NCI-H1092 treated with DMSO at 0.1 percent for 48 hours (cell line): ENCODE measurements at regions not wholly inside any gene's neighbourhood (a gene's known extent, or its start where the extent isn't known, plus 50 kb on each side); places are given as distances from the start of the nearest gene placed in this dataset.

ENCODE experiments used
- DNase-seq: peaks from one replicate; lab custom pipeline; 2025; lab: John Stamatoyannopoulos, UW

GRCh38 chr1:112219267-112219666, 176.7 kb upstream of the CTTNBP2NL start:
- no peak for DNase-seq

- DNase-seq, result no peak
These were observed 165.8 kb upstream of the CTTNBP2NL start for GRCh38 chr1:112230232-112230631.

- no peak for DNase-seq
These were observed 164.7 kb upstream of the CTTNBP2NL start for GRCh38 chr1:112231331-112231730.

GRCh38 chr1:112232848-112233247, 163.2 kb upstream of the CTTNBP2NL start:
- no peak for DNase-seq

- no peak for DNase-seq
These were observed 161.3 kb upstream of the CTTNBP2NL start for GRCh38 chr1:112234710-112235109.

- no peak for DNase-seq
These were observed 157.9 kb upstream of the CTTNBP2NL start for GRCh38 chr1:112237983-112238545.

- no peak for DNase-seq
These were observed 156.2 kb upstream of the CTTNBP2NL start for GRCh38 chr1:112239683-112240330.

GRCh38 chr1:112242470-112242869, 153.5 kb upstream of the CTTNBP2NL start:
- DNase-seq, result no peak

- DNase-seq, result no peak
These were observed 151.9 kb upstream of the CTTNBP2NL start for GRCh38 chr1:112244131-112244530.

- no peak for DNase-seq
These were observed 150.9 kb upstream of the CTTNBP2NL start for GRCh38 chr1:112245114-112245513.

GRCh38 chr1:112247036-112247597, 148.9 kb upstream of the CTTNBP2NL start:
- DNase-seq, result peak; percentile 98

- DNase-seq, result peak; percentile 70
These were observed 148.1 kb upstream of the CTTNBP2NL start for GRCh38 chr1:112247961-112248360.

- no peak for DNase-seq
These were observed 145.1 kb upstream of the CTTNBP2NL start for GRCh38 chr1:112250892-112251291.

- DNase-seq, result no peak
These were observed 144.1 kb upstream of the CTTNBP2NL start for GRCh38 chr1:112251766-112252506.

- DNase-seq, result no peak
These were observed 142.6 kb upstream of the CTTNBP2NL start for GRCh38 chr1:112253366-112253765.

- DNase-seq, result no peak
These were observed 140.9 kb upstream of the CTTNBP2NL start for GRCh38 chr1:112255080-112255479.

- DNase-seq, result no peak
These were observed 139.6 kb upstream of the CTTNBP2NL start for GRCh38 chr1:112256411-112256810.

GRCh38 chr1:112257043-112257835, 138.8 kb upstream of the CTTNBP2NL start:
- DNase-seq, result no peak

GRCh38 chr1:112260699-112261098, 135.3 kb upstream of the CTTNBP2NL start:
- DNase-seq, result no peak

- no peak for DNase-seq
These were observed 133.7 kb upstream of the CTTNBP2NL start for GRCh38 chr1:112262316-112262715.

- peak; percentile 5 for DNase-seq
These were observed 133.0 kb upstream of the CTTNBP2NL start for GRCh38 chr1:112263042-112263441.

- DNase-seq, result no peak
These were observed 132.6 kb upstream of the CTTNBP2NL start for GRCh38 chr1:112263453-112263852.
